SK-N-SH (cell line): ENCODE measurements at regions not wholly inside any gene's neighbourhood (a gene's known extent, or its start where the extent isn't known, plus 50 kb on each side); places are given as distances from the start of the nearest gene placed in this dataset.

Experiments used
- CTCF ChIA-PET: fragments of 300-600, 350-600 bp; formaldehyde crosslinking; extraction: SDS; loops from one replicate; lab custom pipeline; 2021; lab: Yijun Ruan, JAX
- POLR2A ChIA-PET: fragments of 350-600 bp; sonication (Branson Sonifier 250); formaldehyde crosslinking; extraction: SDS; loops from one replicate; lab custom pipeline; 2020; ENCODE audit warnings: antibody characterized with exemption, inconsistent platforms; lab: Yijun Ruan, JAX
- DNase-seq: peaks from one replicate; pipeline ENCODE4 v3.0.0; 2012
- H2AFZ ChIP-seq: fragments of 200-600 bp; sonication (generic); 2 replicates; pipeline ENCODE4 v1.8.1; 2016; ENCODE audit warnings: antibody characterized with exemption, mild to moderate bottlenecking, low read depth
- H3F3A ChIP-seq: fragments of 200-600 bp; sonication (generic); replicated peaks from 2 replicates; pipeline ENCODE3; 2016; ENCODE audit warnings: antibody characterized with exemption, mild to moderate bottlenecking; ENCODE audit not compliant: insufficient read depth
- H3K27ac ChIP-seq, 2 experiments: fragments of 200-500 bp in 1 of 2; fragments of 200-600 bp in 1 of 2; sonication (Bioruptor generic) in 1 of 2; sonication (generic), shearing (Covaris generic) in 1 of 2; 2 replicates each; pipeline versions ENCODE4 v1.5.1 to v1.6.1; 2014 to 2016; ENCODE audit warnings: low read depth in 2 of 2, inconsistent platforms in 1 of 2, low read length in 1 of 2, mild to moderate bottlenecking in 1 of 2, mixed read lengths in 1 of 2
- H3K27me3 ChIP-seq: fragments of 200-600 bp; sonication (generic), shearing (Covaris generic); 2 replicates; pipeline ENCODE4 v1.6.1; 2016; ENCODE audit warnings: mixed run types; ENCODE audit not compliant: insufficient read depth
- H3K36me3 ChIP-seq, 2 experiments: fragments of 200-500 bp in 1 of 2; fragments of 200-600 bp in 1 of 2; sonication (Bioruptor generic) in 1 of 2; sonication (generic) in 1 of 2; replicated peaks in 1 of 2; 2 replicates each; pipeline versions ENCODE3 to v1.5.1; 2014 to 2016; ENCODE audit warnings: low read length in 1 of 2, mild to moderate bottlenecking in 1 of 2; ENCODE audit not compliant: insufficient read depth in 2 of 2, control insufficient read depth in 1 of 2
- H3K4me1 ChIP-seq, 2 experiments: fragments of 200-500 bp in 1 of 2; fragments of 200-600 bp in 1 of 2; sonication (Bioruptor generic) in 1 of 2; sonication (generic), shearing (Covaris generic) in 1 of 2; 2 replicates each; pipeline versions ENCODE4 v1.5.1 to v1.6.1; 2014 to 2016; ENCODE audit warnings: low read depth in 1 of 2, low read length in 1 of 2, mixed run types in 1 of 2; ENCODE audit not compliant: insufficient read depth in 2 of 2, control insufficient read depth in 1 of 2
- H3K4me2 ChIP-seq: fragments of 200-600 bp; sonication (generic), shearing (Covaris generic); 2 replicates; pipeline ENCODE4 v1.6.1; 2017; ENCODE audit warnings: mixed run types
- H3K4me3 ChIP-seq, 2 experiments: fragments of 200-500 bp in 1 of 2; fragments of 200-600 bp in 1 of 2; sonication (Bioruptor generic) in 1 of 2; sonication (generic), shearing (Covaris generic) in 1 of 2; 2 replicates each; pipeline versions ENCODE4 v1.5.1 to v1.8.1; 2014 to 2016; ENCODE audit warnings: low read depth in 2 of 2, inconsistent platforms in 1 of 2, low read length in 1 of 2, mild to moderate bottlenecking in 1 of 2, mixed read lengths in 1 of 2, moderate library complexity in 1 of 2
- H3K79me2 ChIP-seq: fragments of 200-600 bp; sonication (generic); 2 replicates; pipeline ENCODE4 v1.8.1; 2017; ENCODE audit warnings: mild to moderate bottlenecking; ENCODE audit not compliant: insufficient read depth
- H3K9ac ChIP-seq: fragments of 200-600 bp; sonication (generic); 2 replicates; pipeline ENCODE4 v1.6.1; 2017; ENCODE audit warnings: mixed run types
- H3K9me2 ChIP-seq: fragments of 200-600 bp; sonication (generic); 2 replicates; pipeline ENCODE4 v1.6.1; 2017; ENCODE audit warnings: mixed run types
- H3K9me3 ChIP-seq: fragments of 200-600 bp; sonication (generic); 2 replicates; pipeline ENCODE4 v1.6.1; 2017; ENCODE audit warnings: mixed run types, mild to moderate bottlenecking, moderate library complexity
- H4K20me1 ChIP-seq: fragments of 200-600 bp; sonication (generic); 2 replicates; pipeline ENCODE4 v1.6.1; 2017; ENCODE audit warnings: mild to moderate bottlenecking, mixed run types; ENCODE audit not compliant: insufficient read depth
- EP300 ChIP-seq, 2 experiments: IDR thresholded peaks; 2 replicates each; pipeline versions ENCODE4 v1.4.0 to v1.6.1; 2012; ENCODE audit warnings: borderline replicate concordance in 1 of 2, low read depth in 1 of 2, low read length in 1 of 2
- GATA2 ChIP-seq: sonication (generic); formaldehyde crosslinking; IDR thresholded peaks from 2 replicates; pipeline ENCODE4 v1.5.0; 2020; ENCODE audit warnings: mild to moderate bottlenecking, missing genetic modification reagents
- IRF3 ChIP-seq: fragments of 150-350 bp; IDR thresholded peaks from 2 replicates; pipeline ENCODE4 v1.6.1; 2016; ENCODE audit warnings: mild to moderate bottlenecking, low read depth, low read length
- NRF1 ChIP-seq: IDR thresholded peaks from 2 replicates; pipeline ENCODE4 v1.6.1; 2012; ENCODE audit warnings: low read depth, mild to moderate bottlenecking, low read length
- PBX3 ChIP-seq: IDR thresholded peaks from 2 replicates; pipeline ENCODE4; 2012
- POLR2AphosphoS5 ChIP-seq: IDR thresholded peaks from 2 replicates; pipeline ENCODE4 v1.6.1; 2012; ENCODE audit warnings: low read depth, low read length
- RAD21 ChIP-seq: IDR thresholded peaks from 2 replicates; pipeline ENCODE4 v1.6.1; 2012; ENCODE audit warnings: mild to moderate bottlenecking, low read length
- REST ChIP-seq: IDR thresholded peaks from 2 replicates; pipeline ENCODE4 v1.6.1; 2012; ENCODE audit warnings: mild to moderate bottlenecking, low read depth, low read length, moderate library complexity
- SMC3 ChIP-seq: IDR thresholded peaks from 2 replicates; pipeline ENCODE4 v1.6.1; 2012; ENCODE audit warnings: low read depth, low read length, improper control_type of control experiment
- TAF1 ChIP-seq: IDR thresholded peaks from 2 replicates; pipeline ENCODE4 v1.6.1; 2012; ENCODE audit warnings: low read depth, mild to moderate bottlenecking, low read length, moderate library complexity, borderline replicate concordance
- YY1 ChIP-seq: IDR thresholded peaks from 2 replicates; pipeline ENCODE4 v1.4.0; 2012; ENCODE audit warnings: low read depth, mild to moderate bottlenecking
- WGBS: methylation state at CpG from one replicate; pipeline ENCODE4 v1.1.6; 2017; ENCODE audit warnings: low lambda C conversion rate; 5-methylcytosine and 5-hydroxymethylcytosine counted together
- TF ChIP-seq, protein P1 (sequence below): fragments of 200-600 bp; sonication (generic); IDR thresholded peaks from 2 replicates; pipeline ENCODE4 v1.6.1; 2017; ENCODE audit warnings: antibody characterized with exemption, mild to moderate bottlenecking, moderate library complexity

DNA sequence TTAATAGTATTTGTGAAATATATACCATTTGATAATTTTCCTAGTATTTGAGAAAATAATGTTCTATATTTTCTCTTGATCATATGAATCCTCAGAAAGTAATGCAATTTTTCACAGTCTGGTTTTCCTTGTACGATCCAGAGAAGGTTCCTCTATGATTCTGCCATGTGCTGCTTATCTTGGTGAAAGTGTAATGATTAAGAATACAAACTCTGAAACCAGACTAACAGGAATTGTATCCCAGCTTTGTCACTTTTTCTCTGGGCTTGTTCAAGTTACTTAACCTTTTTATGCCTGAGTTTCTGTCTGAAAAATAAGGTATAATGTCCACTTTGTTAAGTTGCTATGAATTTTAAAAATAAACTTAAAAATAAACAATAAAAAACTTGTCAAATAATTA, 169.6 kb upstream of the ZNF804B start:
- Histone ChIP-seq H3K4me1 (no peaks in the 10 kb centered on the region; a peak in 1 of 4 replicates), H3K9ac (no peak overlapping the region), H3K4me2 (no peak overlapping the region), H3K4me3 (no peak overlapping the region), H3K9me3 (no peaks in the 10 kb centered on the region), H3F3A (no peaks in the 10 kb centered on the region), H2AFZ (no peak overlapping the region)
- 10% methylated on average over 1 of the region's 1 CpG for WGBS
- DNase-seq, result no peak
- CTCF ChIA-PET, result no interaction called here
- TF ChIP-seq YY1, result no peak
- TF ChIP-seq, protein P1, sequence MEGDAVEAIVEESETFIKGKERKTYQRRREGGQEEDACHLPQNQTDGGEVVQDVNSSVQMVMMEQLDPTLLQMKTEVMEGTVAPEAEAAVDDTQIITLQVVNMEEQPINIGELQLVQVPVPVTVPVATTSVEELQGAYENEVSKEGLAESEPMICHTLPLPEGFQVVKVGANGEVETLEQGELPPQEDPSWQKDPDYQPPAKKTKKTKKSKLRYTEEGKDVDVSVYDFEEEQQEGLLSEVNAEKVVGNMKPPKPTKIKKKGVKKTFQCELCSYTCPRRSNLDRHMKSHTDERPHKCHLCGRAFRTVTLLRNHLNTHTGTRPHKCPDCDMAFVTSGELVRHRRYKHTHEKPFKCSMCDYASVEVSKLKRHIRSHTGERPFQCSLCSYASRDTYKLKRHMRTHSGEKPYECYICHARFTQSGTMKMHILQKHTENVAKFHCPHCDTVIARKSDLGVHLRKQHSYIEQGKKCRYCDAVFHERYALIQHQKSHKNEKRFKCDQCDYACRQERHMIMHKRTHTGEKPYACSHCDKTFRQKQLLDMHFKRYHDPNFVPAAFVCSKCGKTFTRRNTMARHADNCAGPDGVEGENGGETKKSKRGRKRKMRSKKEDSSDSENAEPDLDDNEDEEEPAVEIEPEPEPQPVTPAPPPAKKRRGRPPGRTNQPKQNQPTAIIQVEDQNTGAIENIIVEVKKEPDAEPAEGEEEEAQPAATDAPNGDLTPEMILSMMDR, result no peak
- TF ChIP-seq IRF3, result no peak
- no peak for TF ChIP-seq REST
- no peak for TF ChIP-seq GATA2 (CRISPR knock-in tag)
- TF ChIP-seq PBX3, result no peak
- TF ChIP-seq NRF1, result no peak
- TF ChIP-seq POLR2AphosphoS5, result no peak
- no peak for TF ChIP-seq SMC3
- no peak for TF ChIP-seq TAF1
- no peak for TF ChIP-seq EP300 (IDR thresholded peaks at IDR 0.05; ENCODE audit: borderline replicate concordance in 1 of 2, low read depth in 1 of 2, low read length in 1 of 2)
- TF ChIP-seq RAD21, result no peak
- TF ChIP-seq, all 33 proteins: peak for 0
- no peaks in the 10 kb centered on the region for H3K79me2 ChIP-seq
- no peaks in the 10 kb centered on the region for H3K36me3 ChIP-seq
- H3K27me3 ChIP-seq, result no peaks in the 10 kb centered on the region
- H3K27ac ChIP-seq, result no peak overlapping the region
- POLR2A ChIA-PET, result no interaction called here
- H4K20me1 ChIP-seq, result no peaks in the 10 kb centered on the region
- no peaks in the 10 kb centered on the region for H3K9me2 ChIP-seq
